GM23338 (cell line): ENCODE measurements at regions not wholly inside any gene's neighbourhood (a gene's known extent, or its start where the extent isn't known, plus 50 kb on each side); places are given as distances from the start of the nearest gene placed in this dataset.

Source experiments
- ATAC-seq: fragments of 200-7000 bp; cut with Tn5 transposase; 3 replicates; pipeline ENCODE4 v1.9.1; 2020
- DNase-seq: peaks from one replicate; pipeline ENCODE4 v3.0.0-alpha.2; 2015; ENCODE audit warnings: low spot score
- H2AFZ ChIP-seq: fragments of 200-600 bp; sonication (generic); 2 replicates; pipeline ENCODE4 v1.8.0; 2016; ENCODE audit warnings: antibody characterized with exemption, mild to moderate bottlenecking, moderate library complexity
- H3F3A ChIP-seq: fragments of 200-600 bp; sonication (generic); replicated peaks from 2 replicates; pipeline ENCODE4 v1.8.0; 2017; ENCODE audit warnings: antibody characterized with exemption, mixed run types, low read depth
- H3K27ac ChIP-seq: fragments of 200-600 bp; sonication (generic); 2 replicates; pipeline ENCODE4 v1.6.1; 2016; ENCODE audit warnings: low read depth
- H3K27me3 ChIP-seq: fragments of 200-600 bp; sonication (generic); 2 replicates; pipeline ENCODE4 v1.8.0; 2016; ENCODE audit warnings: mild to moderate bottlenecking, mixed run types, moderate library complexity; ENCODE audit not compliant: insufficient read depth
- H3K36me3 ChIP-seq: fragments of 200-600 bp; sonication (generic); 2 replicates; pipeline ENCODE4 v1.8.0; 2016; ENCODE audit warnings: mild to moderate bottlenecking; ENCODE audit not compliant: insufficient read depth
- H3K4me1 ChIP-seq: fragments of 200-600 bp; sonication (generic); 2 replicates; pipeline ENCODE4 v1.8.0; 2016; ENCODE audit warnings: mild to moderate bottlenecking, moderate library complexity; ENCODE audit not compliant: insufficient read depth
- H3K4me2 ChIP-seq: fragments of 200-600 bp; sonication (generic); 2 replicates; pipeline ENCODE4 v1.7.1; 2017; ENCODE audit warnings: mixed run types
- H3K4me3 ChIP-seq: fragments of 200-600 bp; sonication (generic); 2 replicates; pipeline ENCODE4 v1.6.1; 2016; ENCODE audit warnings: mixed run types
- H3K79me2 ChIP-seq: fragments of 200-600 bp; sonication (generic); replicated peaks from 2 replicates; pipeline ENCODE4 v1.8.0; 2017; ENCODE audit warnings: mild to moderate bottlenecking; ENCODE audit not compliant: insufficient read depth
- H3K9me2 ChIP-seq: fragments of 200-600 bp; sonication (generic); 2 replicates; pipeline ENCODE4 v1.8.0; 2017; ENCODE audit not compliant: insufficient read depth
- H4K20me1 ChIP-seq: fragments of 200-600 bp; sonication (generic); replicated peaks from 2 replicates; pipeline ENCODE4 v1.8.0; 2017; ENCODE audit warnings: mild to moderate bottlenecking; ENCODE audit not compliant: insufficient read depth
- H3K27ac Mint-ChIP-seq: 2 replicates; pipeline ENCODE4 v1.8.0; 2020; ENCODE audit warnings: inconsistent platforms, mild to moderate bottlenecking, moderate library complexity, mixed read lengths
- H3K27me3 Mint-ChIP-seq: 3 replicates; pipeline ENCODE4 v1.8.0; 2022; ENCODE audit warnings: low read depth, mild to moderate bottlenecking, moderate library complexity, mixed read lengths, inconsistent platforms; ENCODE audit not compliant: insufficient read depth, poor library complexity
- H3K36me3 Mint-ChIP-seq: 3 replicates; pipeline ENCODE4 v1.8.0; 2021; ENCODE audit warnings: low read depth, mild to moderate bottlenecking, inconsistent platforms, moderate library complexity, mixed read lengths
- H3K4me1 Mint-ChIP-seq: 3 replicates; pipeline ENCODE4 v1.8.0; 2020; ENCODE audit warnings: mild to moderate bottlenecking, inconsistent platforms, mixed read lengths
- H3K4me3 Mint-ChIP-seq: 3 replicates; pipeline ENCODE4 v1.8.0; 2021; ENCODE audit warnings: moderate library complexity, mild to moderate bottlenecking, inconsistent platforms, mixed read lengths
- H3K9me3 Mint-ChIP-seq: 3 replicates; pipeline ENCODE4 v1.8.0; 2020; ENCODE audit warnings: moderate library complexity, mild to moderate bottlenecking, inconsistent platforms, mixed read lengths
- ETS1 ChIP-seq: IDR thresholded peaks from 2 replicates; pipeline ENCODE4 v1.6.1; 2016; ENCODE audit warnings: antibody characterized with exemption
- EZH2 ChIP-seq: fragments of 200-600 bp; sonication (generic); IDR thresholded peaks from one replicate; pipeline ENCODE4 v1.8.0; 2017; ENCODE audit warnings: antibody characterized with exemption, mild to moderate bottlenecking, low read depth; ENCODE audit not compliant: unreplicated experiment
- EZH2phosphoT487 ChIP-seq: fragments of 200-600 bp; sonication (generic); IDR thresholded peaks from one replicate; pipeline ENCODE4 v1.8.1; 2018; ENCODE audit warnings: antibody characterized with exemption; ENCODE audit not compliant: unreplicated experiment
- JUNB ChIP-seq: IDR thresholded peaks from one replicate; pipeline ENCODE4 v1.6.1; 2016; ENCODE audit warnings: antibody characterized with exemption; ENCODE audit not compliant: unreplicated experiment
- NANOG ChIP-seq: IDR thresholded peaks from 2 replicates; pipeline ENCODE4 v1.6.1; 2016; ENCODE audit warnings: antibody characterized with exemption, borderline replicate concordance
- STAT1 ChIP-seq: IDR thresholded peaks from one replicate; pipeline ENCODE4 v1.6.1; 2016; ENCODE audit warnings: antibody characterized with exemption; ENCODE audit not compliant: unreplicated experiment
- ZNF114 ChIP-seq: fragments of 250-450 bp; sonication (Bioruptor Pico); IDR thresholded peaks from 2 replicates; pipeline ENCODE4 v1.5.0; 2020; ENCODE audit warnings: mild to moderate bottlenecking, moderate library complexity
- TF ChIP-seq, protein P1 (sequence below): fragments of 250-450 bp; sonication (Bioruptor Pico); IDR thresholded peaks from 2 replicates; pipeline ENCODE4 v1.5.0; 2020; ENCODE audit warnings: mild to moderate bottlenecking, moderate library complexity
- TF ChIP-seq, protein P2 (sequence below): IDR thresholded peaks from one replicate; pipeline ENCODE4 v1.6.1; 2018; ENCODE audit warnings: antibody characterized with exemption; ENCODE audit not compliant: unreplicated experiment
- TF ChIP-seq, protein P3 (sequence below), 2 experiments: fragments of 200-600 bp in 1 of 2; sonication (generic) in 1 of 2; conservative IDR thresholded peaks; 2 replicates each; pipeline versions ENCODE4 v1.5.1 to v1.6.1; 2016 to 2017; ENCODE audit warnings: antibody characterized with exemption in 2 of 2, low read depth in 2 of 2, mild to moderate bottlenecking in 2 of 2, moderate library complexity in 1 of 2

DNA sequence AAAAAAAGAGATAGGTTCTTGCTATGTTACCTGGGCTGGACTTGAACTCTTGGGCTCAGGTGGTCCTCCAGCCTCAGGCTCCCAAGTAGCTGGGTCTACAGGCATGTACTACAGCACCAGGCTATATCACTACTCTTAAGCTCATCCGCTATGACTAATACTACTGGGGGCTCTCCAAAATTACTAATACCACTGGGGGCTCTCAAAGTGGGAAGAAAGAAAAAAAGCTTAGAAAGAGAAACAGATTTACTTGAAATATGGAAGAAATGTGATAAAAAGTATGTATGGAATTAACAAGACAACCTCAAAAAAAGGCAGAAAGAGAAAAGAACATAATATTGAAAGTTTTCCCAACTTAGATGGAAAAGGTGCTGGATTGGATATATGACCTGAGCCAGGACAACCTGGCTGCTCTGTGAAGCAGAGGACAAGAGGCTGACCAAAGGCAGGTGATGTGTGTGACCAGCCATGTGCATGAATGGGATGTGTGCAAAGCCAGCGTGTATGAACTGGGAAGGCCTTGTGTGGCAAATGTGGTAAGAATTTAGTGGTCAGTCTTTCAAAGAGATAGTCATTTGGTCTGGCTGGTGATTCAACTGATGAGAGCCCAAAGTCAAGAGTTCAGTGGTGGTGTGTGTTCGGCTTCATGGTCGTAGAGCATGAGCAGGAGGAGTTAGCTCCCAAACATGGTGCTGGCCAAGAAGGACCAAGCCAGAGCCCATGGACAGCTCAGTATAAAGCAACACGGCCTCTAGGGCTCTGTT is 232.4 kb upstream of the KLF14 start:
- H3K4me2 ChIP-seq: no peak overlapping the region
- no peaks in the 10 kb centered on the region; the same call in 1 of the 2 replicates for H4K20me1 ChIP-seq
- no peaks in the 10 kb centered on the region for H3F3A ChIP-seq
- no peaks in the 10 kb centered on the region for H3K36me3 ChIP-seq
- H3K27me3 ChIP-seq: no peaks in the 10 kb centered on the region
- DNase-seq (no peak), ATAC-seq (no peak)
- no peak overlapping the region for H3K4me3 Mint-ChIP-seq
- H3K27ac ChIP-seq: no peak overlapping the region
- H3K4me1 ChIP-seq: peaks cover 7% of the 10 kb centered on the region; the same call in 1 of the 2 replicates
- H3K9me2 ChIP-seq: no peaks in the 10 kb centered on the region
- H3K36me3 Mint-ChIP-seq: peaks cover 12% of the 10 kb centered on the region
- 0 out of 2 replicates have a peak, but pooled peaks cover 6% of the 10 kb centered on the region for H3K79me2 ChIP-seq
- no peaks in the 10 kb centered on the region for H3K27me3 Mint-ChIP-seq
- peaks cover 10% of the 10 kb centered on the region for H3K4me1 Mint-ChIP-seq
- no peak overlapping the region; the same call in 1 of the 2 replicates for H3K27ac Mint-ChIP-seq
- no peak overlapping the region for H2AFZ ChIP-seq
- H3K4me3 ChIP-seq: no peak overlapping the region
- TF ChIP-seq ETS1: no peak
- TF ChIP-seq, protein P1, sequence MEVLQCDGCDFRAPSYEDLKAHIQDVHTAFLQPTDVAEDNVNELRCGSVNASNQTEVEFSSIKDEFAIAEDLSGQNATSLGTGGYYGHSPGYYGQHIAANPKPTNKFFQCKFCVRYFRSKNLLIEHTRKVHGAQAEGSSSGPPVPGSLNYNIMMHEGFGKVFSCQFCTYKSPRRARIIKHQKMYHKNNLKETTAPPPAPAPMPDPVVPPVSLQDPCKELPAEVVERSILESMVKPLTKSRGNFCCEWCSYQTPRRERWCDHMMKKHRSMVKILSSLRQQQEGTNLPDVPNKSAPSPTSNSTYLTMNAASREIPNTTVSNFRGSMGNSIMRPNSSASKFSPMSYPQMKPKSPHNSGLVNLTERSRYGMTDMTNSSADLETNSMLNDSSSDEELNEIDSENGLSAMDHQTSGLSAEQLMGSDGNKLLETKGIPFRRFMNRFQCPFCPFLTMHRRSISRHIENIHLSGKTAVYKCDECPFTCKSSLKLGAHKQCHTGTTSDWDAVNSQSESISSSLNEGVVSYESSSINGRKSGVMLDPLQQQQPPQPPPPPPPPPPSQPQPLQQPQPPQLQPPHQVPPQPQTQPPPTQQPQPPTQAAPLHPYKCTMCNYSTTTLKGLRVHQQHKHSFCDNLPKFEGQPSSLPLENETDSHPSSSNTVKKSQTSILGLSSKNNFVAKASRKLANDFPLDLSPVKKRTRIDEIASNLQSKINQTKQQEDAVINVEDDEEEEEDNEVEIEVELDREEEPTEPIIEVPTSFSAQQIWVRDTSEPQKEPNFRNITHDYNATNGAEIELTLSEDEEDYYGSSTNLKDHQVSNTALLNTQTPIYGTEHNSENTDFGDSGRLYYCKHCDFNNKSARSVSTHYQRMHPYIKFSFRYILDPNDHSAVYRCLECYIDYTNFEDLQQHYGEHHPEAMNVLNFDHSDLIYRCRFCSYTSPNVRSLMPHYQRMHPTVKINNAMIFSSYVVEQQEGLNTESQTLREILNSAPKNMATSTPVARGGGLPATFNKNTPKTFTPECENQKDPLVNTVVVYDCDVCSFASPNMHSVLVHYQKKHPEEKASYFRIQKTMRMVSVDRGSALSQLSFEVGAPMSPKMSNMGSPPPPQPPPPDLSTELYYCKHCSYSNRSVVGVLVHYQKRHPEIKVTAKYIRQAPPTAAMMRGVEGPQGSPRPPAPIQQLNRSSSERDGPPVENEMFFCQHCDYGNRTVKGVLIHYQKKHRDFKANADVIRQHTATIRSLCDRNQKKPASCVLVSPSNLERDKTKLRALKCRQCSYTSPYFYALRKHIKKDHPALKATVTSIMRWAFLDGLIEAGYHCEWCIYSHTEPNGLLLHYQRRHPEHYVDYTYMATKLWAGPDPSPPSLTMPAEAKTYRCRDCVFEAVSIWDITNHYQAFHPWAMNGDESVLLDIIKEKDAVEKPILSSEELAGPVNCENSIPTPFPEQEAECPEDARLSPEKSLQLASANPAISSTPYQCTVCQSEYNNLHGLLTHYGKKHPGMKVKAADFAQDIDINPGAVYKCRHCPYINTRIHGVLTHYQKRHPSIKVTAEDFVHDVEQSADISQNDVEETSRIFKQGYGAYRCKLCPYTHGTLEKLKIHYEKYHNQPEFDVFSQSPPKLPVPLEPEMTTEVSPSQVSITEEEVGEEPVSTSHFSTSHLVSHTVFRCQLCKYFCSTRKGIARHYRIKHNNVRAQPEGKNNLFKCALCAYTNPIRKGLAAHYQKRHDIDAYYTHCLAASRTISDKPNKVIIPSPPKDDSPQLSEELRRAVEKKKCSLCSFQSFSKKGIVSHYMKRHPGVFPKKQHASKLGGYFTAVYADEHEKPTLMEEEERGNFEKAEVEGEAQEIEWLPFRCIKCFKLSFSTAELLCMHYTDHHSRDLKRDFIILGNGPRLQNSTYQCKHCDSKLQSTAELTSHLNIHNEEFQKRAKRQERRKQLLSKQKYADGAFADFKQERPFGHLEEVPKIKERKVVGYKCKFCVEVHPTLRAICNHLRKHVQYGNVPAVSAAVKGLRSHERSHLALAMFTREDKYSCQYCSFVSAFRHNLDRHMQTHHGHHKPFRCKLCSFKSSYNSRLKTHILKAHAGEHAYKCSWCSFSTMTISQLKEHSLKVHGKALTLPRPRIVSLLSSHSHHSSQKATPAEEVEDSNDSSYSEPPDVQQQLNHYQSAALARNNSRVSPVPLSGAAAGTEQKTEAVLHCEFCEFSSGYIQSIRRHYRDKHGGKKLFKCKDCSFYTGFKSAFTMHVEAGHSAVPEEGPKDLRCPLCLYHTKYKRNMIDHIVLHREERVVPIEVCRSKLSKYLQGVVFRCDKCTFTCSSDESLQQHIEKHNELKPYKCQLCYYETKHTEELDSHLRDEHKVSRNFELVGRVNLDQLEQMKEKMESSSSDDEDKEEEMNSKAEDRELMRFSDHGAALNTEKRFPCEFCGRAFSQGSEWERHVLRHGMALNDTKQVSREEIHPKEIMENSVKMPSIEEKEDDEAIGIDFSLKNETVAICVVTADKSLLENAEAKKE (CRISPR knock-in tag): no peak
- TF ChIP-seq, protein P2, sequence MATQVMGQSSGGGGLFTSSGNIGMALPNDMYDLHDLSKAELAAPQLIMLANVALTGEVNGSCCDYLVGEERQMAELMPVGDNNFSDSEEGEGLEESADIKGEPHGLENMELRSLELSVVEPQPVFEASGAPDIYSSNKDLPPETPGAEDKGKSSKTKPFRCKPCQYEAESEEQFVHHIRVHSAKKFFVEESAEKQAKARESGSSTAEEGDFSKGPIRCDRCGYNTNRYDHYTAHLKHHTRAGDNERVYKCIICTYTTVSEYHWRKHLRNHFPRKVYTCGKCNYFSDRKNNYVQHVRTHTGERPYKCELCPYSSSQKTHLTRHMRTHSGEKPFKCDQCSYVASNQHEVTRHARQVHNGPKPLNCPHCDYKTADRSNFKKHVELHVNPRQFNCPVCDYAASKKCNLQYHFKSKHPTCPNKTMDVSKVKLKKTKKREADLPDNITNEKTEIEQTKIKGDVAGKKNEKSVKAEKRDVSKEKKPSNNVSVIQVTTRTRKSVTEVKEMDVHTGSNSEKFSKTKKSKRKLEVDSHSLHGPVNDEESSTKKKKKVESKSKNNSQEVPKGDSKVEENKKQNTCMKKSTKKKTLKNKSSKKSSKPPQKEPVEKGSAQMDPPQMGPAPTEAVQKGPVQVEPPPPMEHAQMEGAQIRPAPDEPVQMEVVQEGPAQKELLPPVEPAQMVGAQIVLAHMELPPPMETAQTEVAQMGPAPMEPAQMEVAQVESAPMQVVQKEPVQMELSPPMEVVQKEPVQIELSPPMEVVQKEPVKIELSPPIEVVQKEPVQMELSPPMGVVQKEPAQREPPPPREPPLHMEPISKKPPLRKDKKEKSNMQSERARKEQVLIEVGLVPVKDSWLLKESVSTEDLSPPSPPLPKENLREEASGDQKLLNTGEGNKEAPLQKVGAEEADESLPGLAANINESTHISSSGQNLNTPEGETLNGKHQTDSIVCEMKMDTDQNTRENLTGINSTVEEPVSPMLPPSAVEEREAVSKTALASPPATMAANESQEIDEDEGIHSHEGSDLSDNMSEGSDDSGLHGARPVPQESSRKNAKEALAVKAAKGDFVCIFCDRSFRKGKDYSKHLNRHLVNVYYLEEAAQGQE: no peak
- TF ChIP-seq JUNB: no peak
- no peak for TF ChIP-seq EZH2phosphoT487
- TF ChIP-seq, protein P3, sequence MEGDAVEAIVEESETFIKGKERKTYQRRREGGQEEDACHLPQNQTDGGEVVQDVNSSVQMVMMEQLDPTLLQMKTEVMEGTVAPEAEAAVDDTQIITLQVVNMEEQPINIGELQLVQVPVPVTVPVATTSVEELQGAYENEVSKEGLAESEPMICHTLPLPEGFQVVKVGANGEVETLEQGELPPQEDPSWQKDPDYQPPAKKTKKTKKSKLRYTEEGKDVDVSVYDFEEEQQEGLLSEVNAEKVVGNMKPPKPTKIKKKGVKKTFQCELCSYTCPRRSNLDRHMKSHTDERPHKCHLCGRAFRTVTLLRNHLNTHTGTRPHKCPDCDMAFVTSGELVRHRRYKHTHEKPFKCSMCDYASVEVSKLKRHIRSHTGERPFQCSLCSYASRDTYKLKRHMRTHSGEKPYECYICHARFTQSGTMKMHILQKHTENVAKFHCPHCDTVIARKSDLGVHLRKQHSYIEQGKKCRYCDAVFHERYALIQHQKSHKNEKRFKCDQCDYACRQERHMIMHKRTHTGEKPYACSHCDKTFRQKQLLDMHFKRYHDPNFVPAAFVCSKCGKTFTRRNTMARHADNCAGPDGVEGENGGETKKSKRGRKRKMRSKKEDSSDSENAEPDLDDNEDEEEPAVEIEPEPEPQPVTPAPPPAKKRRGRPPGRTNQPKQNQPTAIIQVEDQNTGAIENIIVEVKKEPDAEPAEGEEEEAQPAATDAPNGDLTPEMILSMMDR (conservative IDR thresholded peaks at IDR 0.05; ENCODE audit: low read depth in 2 of 2): no peak
- TF ChIP-seq STAT1: no peak
- no peak for TF ChIP-seq EZH2
- TF ChIP-seq ZNF114 (CRISPR knock-in tag): no peak
- no peak for TF ChIP-seq NANOG
- H3K9me3 Mint-ChIP-seq: no peaks in the 10 kb centered on the region
